ENCODE measurements at regions not wholly inside any gene's neighbourhood (a gene's known extent, or its start where the extent isn't known, plus 50 kb on each side); places are given as distances from the start of the nearest gene placed in this dataset.

DNA sequence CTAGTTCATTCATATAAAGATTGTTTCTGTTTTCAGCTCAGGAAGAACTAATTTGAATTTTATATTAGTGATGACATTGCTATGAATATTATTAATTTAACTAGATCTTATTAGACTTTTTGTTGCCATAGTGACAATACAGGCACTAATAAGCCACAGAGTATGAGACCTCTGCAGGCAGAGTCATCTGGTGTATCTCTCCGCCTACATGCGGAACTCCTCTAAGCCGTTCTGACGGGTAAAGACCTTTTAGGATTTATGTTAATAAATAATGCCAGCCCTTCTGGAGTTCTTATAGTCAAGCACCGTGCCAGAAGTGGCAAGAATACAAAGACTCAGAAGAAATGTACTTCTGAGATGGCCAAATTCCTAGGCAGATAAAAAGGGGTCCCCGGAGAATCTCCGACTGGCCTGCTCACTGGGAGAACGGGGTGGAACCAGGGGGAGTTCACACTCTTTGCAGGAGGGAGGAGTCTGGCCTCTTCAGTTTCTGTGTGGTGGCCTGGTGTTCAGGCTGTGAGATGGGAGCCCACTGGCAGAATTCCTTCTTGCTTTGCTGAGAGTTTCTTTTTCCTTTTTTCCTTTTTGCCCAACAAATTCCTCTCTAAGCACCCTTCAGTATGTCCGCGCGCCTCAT, 85.1 kb upstream of the IL12B start:
- intact Hi-C loops (cut with micrococcal nuclease; ENCODE audit: unreplicated experiment), result no loop called here
- no peak overlapping the region for H3K9ac ChIP-seq (ENCODE audit: control insufficient read depth, insufficient read depth, low read length)
- POLR2A ChIA-PET, result no interaction called here
- H3K4me2 ChIP-seq (ENCODE audit: control insufficient read depth, insufficient read depth), result no peak overlapping the region
- H3K36me3 ChIP-seq (ENCODE audit: control insufficient read depth in 2 of 2, insufficient read depth in 2 of 2, low read length in 1 of 2), result no peaks in the 10 kb centered on the region
- FAIRE-seq (no peak), DNase-seq (ENCODE audit: low read depth, low spot score) (no peak), ATAC-seq (no peak)
- H3K4me1 ChIP-seq (ENCODE audit: control insufficient read depth, insufficient read depth, low read length), result peaks cover 14% of the 10 kb centered on the region
- SMC1A ChIA-PET (ENCODE audit: uncharacterized antibody, unreplicated experiment), result interaction anchor here (0.9 to 1.5 kb wide), 6 partner anchors 10 to 46 kb away, joined by 3 to 5 read pairs (median 3); no protein-coding TSS in a partner anchor
- no peaks in the 10 kb centered on the region for H3K9me3 ChIP-seq (replicated peaks; ENCODE audit: control insufficient read depth, insufficient read depth, low read length)
- in situ Hi-C loops (cut with MboI), result no loop called here
- H4K20me1 ChIP-seq (ENCODE audit: control insufficient read depth, insufficient read depth), result no peaks in the 10 kb centered on the region
- H3K27me3 ChIP-seq (replicated peaks in 1 of 2; ENCODE audit: control insufficient read depth in 2 of 2, insufficient read depth in 2 of 2, low read length in 1 of 2), result no peaks in the 10 kb centered on the region
- H3K79me2 ChIP-seq (ENCODE audit: control insufficient read depth, insufficient read depth, low read length), result no peaks in the 10 kb centered on the region
- no TSS peak for BruUV-seq (replicated peaks)
- H2AFZ ChIP-seq (ENCODE audit: control insufficient read depth, low read depth, low read length), result no peak overlapping the region
- CTCF ChIA-PET, result interaction anchor here (0.6 to 1.5 kb wide), 4 partner anchors 9 to 83 kb away, joined by 3 to 4 read pairs (median 4); no protein-coding TSS in a partner anchor
- H3K27ac ChIP-seq (ENCODE audit: control insufficient read depth, insufficient read depth), result no peak overlapping the region
- H3K4me3 ChIP-seq, result no peak overlapping the region
- RAD21 ChIA-PET (ENCODE audit: unreplicated experiment), result no interaction called here
- WGBS (ENCODE audit: insufficient coverage, insufficient replicate concordance, low lambda C conversion rate, missing lambda C conversion rate), result 76% methylated on average over 11 of the region's 11 CpGs
- TF ChIP-seq YBX1 (IDR thresholded peaks at IDR 0.05) (no peak), SKIL (IDR thresholded peaks at IDR 0.05; ENCODE audit: low read depth, poor library complexity, severe bottlenecking) (no peak), CBX3 (IDR thresholded peaks at IDR 0.05; ENCODE audit: borderline replicate concordance, low read depth) (no peak), CREB1 (IDR thresholded peaks at IDR 0.05; ENCODE audit: low read depth) (no peak), TCF7 (IDR thresholded peaks at IDR 0.05; ENCODE audit: borderline replicate concordance) (no peak), RBBP5 (conservative IDR thresholded peaks at IDR 0.05) (no peak), HDAC6 (IDR thresholded peaks at IDR 0.05; ENCODE audit: unreplicated experiment) (no peak), IRF5 (IDR thresholded peaks at IDR 0.05; ENCODE audit: borderline replicate concordance) (no peak), MTA2 (IDR thresholded peaks at IDR 0.05; ENCODE audit: low read depth) (no peak), NKRF (conservative IDR thresholded peaks at IDR 0.05) (no peak), MEF2A (IDR thresholded peaks at IDR 0.05; ENCODE audit: insufficient read depth, low read depth, low read length) (no peak)
- TF ChIP-seq, protein P1, sequence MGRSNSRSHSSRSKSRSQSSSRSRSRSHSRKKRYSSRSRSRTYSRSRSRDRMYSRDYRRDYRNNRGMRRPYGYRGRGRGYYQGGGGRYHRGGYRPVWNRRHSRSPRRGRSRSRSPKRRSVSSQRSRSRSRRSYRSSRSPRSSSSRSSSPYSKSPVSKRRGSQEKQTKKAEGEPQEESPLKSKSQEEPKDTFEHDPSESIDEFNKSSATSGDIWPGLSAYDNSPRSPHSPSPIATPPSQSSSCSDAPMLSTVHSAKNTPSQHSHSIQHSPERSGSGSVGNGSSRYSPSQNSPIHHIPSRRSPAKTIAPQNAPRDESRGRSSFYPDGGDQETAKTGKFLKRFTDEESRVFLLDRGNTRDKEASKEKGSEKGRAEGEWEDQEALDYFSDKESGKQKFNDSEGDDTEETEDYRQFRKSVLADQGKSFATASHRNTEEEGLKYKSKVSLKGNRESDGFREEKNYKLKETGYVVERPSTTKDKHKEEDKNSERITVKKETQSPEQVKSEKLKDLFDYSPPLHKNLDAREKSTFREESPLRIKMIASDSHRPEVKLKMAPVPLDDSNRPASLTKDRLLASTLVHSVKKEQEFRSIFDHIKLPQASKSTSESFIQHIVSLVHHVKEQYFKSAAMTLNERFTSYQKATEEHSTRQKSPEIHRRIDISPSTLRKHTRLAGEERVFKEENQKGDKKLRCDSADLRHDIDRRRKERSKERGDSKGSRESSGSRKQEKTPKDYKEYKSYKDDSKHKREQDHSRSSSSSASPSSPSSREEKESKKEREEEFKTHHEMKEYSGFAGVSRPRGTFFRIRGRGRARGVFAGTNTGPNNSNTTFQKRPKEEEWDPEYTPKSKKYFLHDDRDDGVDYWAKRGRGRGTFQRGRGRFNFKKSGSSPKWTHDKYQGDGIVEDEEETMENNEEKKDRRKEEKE (IDR thresholded peaks at IDR 0.05), result no peak
- TF ChIP-seq, protein P2, sequence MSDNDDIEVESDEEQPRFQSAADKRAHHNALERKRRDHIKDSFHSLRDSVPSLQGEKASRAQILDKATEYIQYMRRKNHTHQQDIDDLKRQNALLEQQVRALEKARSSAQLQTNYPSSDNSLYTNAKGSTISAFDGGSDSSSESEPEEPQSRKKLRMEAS (IDR thresholded peaks at IDR 0.05; ENCODE audit: low read depth, low read length), result no peak

Measured in GM12878 (cell line).